Sigmoid colon (tissue), 4 donors: ENCODE measurements at regions not wholly inside any gene's neighbourhood (a gene's known extent, or its start where the extent isn't known, plus 50 kb on each side); places are given as distances from the start of the nearest gene placed in this dataset.

ENCODE experiments used
- CTCF ChIP-seq, 4 experiments: fragments of 450-650 bp in 3 of 4; fragments of 200-600 bp in 1 of 4; IDR thresholded peaks; one replicate each; pipeline ENCODE4 v1.5.1; 2016 to 2019; ENCODE audit warnings: antibody characterized with exemption in 4 of 4, mild to moderate bottlenecking in 3 of 4, moderate library complexity in 2 of 4
- EP300 ChIP-seq, 4 donors: sonication (generic); formaldehyde crosslinking; IDR thresholded peaks; one replicate each; pipeline ENCODE4 v1.6.1; 2017; ENCODE audit warnings: antibody characterized with exemption in 4 of 4
- POLR2A ChIP-seq, 2 donors: fragments of 450-650 bp; IDR thresholded peaks; one replicate each; pipeline ENCODE4 v1.6.1; 2016; ENCODE audit warnings: antibody characterized with exemption in 2 of 2, mild to moderate bottlenecking in 2 of 2, moderate library complexity in 2 of 2

- TF ChIP-seq CTCF (IDR thresholded peaks at IDR 0.05) (no peak), POLR2A (IDR thresholded peaks at IDR 0.05) (no peak), EP300 (IDR thresholded peaks at IDR 0.05) (no peak)
These were observed 84.5 kb downstream of the C5orf15 start for GRCh38 chr5:133883916-133884315.
